ENCODE measurements at regions not wholly inside any gene's neighbourhood (a gene's known extent, or its start where the extent isn't known, plus 50 kb on each side); places are given as distances from the start of the nearest gene placed in this dataset.

GRCh38 chr20:37643400-37643799 lies 50.4 kb upstream of the CTNNBL1 start:
- no peak for DNase-seq

GRCh38 chr20:37642246-37642645 lies 51.6 kb upstream of the CTNNBL1 start:
- DNase-seq = no peak

- DNase-seq = no peak
Observed at GRCh38 chr20:37640600-37641561, 52.9 kb upstream of the CTNNBL1 start.

DNA sequence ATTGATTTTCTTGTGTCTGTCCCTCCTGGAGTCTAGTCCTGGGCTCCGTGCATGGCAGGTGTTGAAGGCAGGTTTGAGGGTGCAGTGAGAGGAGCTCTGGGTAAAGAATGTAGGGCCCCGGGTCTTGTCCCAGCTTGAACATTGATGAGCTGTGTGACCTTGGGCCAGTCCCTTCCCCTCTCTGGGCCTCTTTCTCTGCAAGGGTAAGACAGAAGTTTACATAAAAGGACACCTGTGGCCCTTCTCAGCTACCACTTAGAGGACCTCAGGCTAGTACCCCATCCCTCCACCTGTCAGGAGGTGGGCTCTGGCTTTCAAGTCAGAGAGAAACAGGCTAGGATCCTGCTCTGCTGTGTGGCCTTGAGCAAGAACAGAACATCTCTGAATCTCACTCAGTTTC lies 55.3 kb upstream of the CTNNBL1 start:
- DNase-seq = no peak

GRCh38 chr20:37636977-37637376 lies 56.9 kb upstream of the CTNNBL1 start:
- DNase-seq = no peak

GRCh38 chr20:37636212-37636975 lies 57.4 kb upstream of the CTNNBL1 start:
- no peak for DNase-seq

GRCh38 chr20:37630993-37631392 lies 62.8 kb upstream of the CTNNBL1 start:
- DNase-seq = no peak

DNA sequence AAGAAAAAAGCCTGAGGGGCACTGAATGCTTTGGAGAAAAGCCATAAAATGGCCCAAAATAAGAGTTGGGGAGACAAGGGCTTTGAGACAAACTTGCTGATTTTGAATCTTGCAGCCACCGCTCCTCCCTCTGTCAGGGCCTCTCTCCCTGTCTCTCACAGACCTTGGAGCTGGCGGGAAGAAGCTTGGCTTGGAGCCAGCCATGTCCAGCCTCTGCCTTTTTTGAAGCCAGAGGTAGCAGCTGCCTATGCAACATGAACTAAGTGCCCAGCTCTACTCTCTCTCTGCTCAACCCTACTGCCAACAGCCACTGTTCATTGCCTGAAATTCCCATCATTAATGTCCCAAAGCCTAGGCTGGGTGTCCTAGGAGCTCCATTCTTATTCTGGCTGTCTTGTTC lies 63.7 kb upstream of the CTNNBL1 start:
- peak; percentile 89 for DNase-seq

DNA sequence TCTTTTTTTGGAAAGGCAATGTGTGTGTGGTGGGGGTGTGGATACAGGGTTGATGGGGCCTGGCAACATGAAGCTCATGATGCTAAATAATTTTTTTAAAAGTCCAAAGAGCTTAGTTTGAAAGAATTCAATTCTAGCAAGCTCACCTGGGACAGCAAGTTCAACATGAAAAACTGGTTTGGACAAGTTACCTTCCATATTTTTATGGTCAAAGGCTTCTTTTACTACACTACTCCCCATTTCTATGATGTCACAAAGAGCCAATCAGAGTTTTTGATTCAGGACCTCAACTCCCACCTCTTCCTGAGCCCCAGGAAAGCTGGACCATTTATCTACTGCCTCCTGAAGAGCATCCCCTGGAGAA lies 66.1 kb upstream of the CTNNBL1 start:
- DNase-seq = no peak

- peak; percentile 90 for DNase-seq
Observed at GRCh38 chr20:37627060-37627766, 66.6 kb upstream of the CTNNBL1 start.

- DNase-seq = peak; percentile 64
Observed at GRCh38 chr20:37624963-37625362, 68.9 kb upstream of the CTNNBL1 start.

- peak; percentile 58 for DNase-seq
Observed at GRCh38 chr20:37622728-37623127, 71.1 kb upstream of the CTNNBL1 start.

GRCh38 chr20:37619496-37619895 lies 74.3 kb upstream of the CTNNBL1 start:
- no peak for DNase-seq

DNA sequence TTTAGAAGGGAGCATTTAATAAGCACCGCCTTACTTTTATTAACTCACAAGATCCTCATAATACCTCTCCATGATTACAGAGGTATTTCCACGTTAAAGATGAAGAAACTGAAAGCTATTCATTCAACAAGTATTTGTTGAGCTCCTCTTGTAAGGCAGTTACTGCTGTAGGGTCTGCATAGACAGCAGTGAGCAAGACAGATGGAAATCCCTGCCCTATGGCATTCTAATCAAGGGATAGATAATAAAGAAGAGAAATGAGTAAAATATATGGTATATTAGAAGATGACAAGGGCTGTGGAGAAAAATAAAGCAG lies 77.8 kb upstream of the CTNNBL1 start:
- no peak for DNase-seq

GRCh38 chr20:37615340-37616109 lies 78.3 kb upstream of the CTNNBL1 start:
- peak; percentile 82 for DNase-seq

- no peak for DNase-seq
Observed at GRCh38 chr20:37611852-37612251, 82.0 kb upstream of the CTNNBL1 start.

DNA sequence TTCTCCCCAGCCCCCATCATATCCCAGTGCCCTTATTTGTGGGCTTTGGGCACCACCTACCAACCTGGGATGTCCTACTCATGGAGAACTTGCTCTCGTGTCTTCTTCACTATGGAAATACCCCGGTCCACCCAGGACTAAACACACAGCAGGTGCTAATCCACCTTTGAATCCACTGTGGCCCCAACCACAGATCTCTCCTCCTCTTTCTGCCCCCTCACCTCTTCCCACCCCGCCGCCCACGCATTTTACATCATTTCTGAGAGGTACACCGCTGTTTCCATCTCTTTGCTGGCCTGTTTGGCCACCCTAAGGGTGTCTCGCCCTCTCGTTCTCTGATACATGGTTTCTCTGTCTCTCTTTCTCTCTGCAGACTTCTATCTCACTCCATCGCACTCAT lies 82.5 kb upstream of the CTNNBL1 start:
- DNase-seq = no peak

GRCh38 chr20:37610203-37610798 lies 82.6 kb upstream of the BLCAP start:
- DNase-seq = no peak

DNA sequence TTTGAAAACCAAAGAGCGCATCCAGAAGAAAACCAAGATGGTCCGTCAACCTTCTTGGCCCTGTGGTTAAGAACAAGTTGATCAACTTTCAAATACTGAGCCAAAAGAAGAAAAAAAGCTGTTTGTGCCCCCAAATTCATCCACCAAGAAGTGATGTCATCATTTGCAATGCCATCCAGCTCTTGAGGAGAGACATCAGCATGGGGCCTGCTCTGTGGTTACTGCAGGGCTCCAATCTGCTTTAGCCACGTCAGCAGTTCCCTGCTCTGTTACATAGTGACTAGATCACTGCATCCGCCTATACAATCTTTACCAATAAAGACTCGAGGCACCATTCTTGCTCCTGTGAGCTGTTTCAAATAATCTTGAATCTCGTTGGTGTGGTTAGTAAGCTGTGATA lies 75.0 kb upstream of the BLCAP start:
- DNase-seq = no peak

GRCh38 chr20:37600486-37600885 lies 72.8 kb upstream of the BLCAP start:
- DNase-seq = no peak

GRCh38 chr20:37598575-37599342 lies 71.1 kb upstream of the BLCAP start:
- peak; percentile 53 for DNase-seq

DNA sequence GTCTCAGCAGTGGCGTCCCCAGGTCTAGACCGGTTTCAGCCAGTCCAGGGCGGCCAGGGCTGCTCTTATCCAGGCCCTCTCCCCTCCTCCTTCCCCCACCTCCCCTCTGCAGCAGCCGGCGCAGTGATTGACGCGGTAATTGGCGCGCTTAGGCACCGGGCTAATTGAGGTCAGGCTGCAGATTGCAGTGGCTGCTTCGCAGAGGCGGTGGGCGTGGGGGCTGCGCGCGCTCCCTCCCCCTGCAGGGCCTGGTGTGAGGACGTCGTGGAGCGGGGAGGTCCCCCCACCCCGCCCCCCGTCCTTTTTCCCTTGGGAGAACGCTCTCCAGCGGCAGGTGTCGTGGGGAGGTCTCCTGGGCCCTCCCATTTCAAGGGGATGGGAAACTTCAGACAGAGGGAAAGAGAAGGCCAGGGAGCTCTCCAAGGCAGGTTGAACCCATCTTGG lies 70.4 kb upstream of the BLCAP start:
- peak; percentile 98 for DNase-seq
